GM18526 (cell line): ENCODE measurements at regions not wholly inside any gene's neighbourhood (a gene's known extent, or its start where the extent isn't known, plus 50 kb on each side); places are given as distances from the start of the nearest gene placed in this dataset.
A peak's percentile ranks its signal among the peaks of the same experiment; 100 is the strongest.

Source experiments
- POLR2A ChIP-seq: IDR thresholded peaks from 3 replicates; pipeline ENCODE4 v1.6.1; 2011; ENCODE audit not compliant: insufficient read length; ENCODE audit errors: extremely low read depth

DNA sequence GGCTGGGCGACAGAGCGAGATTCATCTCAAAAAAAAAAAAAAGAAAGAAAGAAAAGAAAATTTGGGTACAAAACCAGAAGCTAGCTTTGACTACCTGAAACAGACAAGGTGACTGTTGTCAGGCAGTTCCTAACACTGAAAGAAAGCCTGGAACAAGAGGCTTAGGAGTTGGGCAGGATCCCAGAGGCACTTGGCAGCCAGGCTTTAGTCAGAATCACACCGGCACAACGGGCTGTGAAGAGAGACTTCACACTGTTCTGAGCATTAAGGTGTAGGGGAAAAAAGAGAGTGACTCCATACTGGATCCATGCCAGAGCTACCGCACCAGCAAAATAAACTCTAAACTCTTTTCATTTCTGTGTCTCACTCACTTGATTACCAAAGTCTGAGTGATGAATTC lies 130.8 kb downstream of the ZNF467 start:
- no peak for TF ChIP-seq POLR2A

DNA sequence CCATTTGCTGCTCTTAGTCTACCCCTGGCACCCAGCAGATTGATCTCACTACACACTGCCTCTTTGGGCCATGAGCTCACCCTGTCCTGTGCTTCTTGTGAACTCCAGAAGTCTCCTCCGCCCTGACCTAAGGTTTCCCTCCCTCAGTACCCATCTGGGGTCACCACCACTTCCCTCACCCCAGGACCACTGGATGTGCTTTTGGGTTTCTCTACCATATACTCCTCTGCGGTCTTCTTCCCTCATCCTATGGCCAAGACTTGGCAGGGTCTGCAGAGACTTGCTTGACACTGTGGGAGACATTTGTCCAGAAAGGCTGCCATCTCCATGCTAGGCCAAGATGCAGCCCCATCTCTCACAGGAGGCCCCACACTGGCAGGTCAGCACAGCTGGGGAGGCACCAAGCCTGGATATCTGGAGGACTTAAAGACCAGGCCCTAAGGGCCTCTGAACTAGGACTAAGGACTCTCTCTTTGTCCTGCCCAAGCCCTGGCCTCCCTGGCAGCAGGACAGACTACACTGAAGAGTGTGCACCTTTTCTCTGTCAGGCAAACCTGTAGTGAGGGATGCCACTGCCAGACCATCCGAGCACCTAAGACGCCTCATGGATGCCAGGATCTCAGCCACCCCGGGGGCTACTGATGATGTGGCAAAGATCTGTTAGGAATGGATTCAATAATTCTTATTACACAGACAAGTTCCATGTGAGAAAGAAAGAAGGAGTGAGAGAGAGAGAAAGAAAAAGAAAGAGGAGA lies 134.6 kb downstream of the ZNF467 start:
- no peak for TF ChIP-seq POLR2A

DNA sequence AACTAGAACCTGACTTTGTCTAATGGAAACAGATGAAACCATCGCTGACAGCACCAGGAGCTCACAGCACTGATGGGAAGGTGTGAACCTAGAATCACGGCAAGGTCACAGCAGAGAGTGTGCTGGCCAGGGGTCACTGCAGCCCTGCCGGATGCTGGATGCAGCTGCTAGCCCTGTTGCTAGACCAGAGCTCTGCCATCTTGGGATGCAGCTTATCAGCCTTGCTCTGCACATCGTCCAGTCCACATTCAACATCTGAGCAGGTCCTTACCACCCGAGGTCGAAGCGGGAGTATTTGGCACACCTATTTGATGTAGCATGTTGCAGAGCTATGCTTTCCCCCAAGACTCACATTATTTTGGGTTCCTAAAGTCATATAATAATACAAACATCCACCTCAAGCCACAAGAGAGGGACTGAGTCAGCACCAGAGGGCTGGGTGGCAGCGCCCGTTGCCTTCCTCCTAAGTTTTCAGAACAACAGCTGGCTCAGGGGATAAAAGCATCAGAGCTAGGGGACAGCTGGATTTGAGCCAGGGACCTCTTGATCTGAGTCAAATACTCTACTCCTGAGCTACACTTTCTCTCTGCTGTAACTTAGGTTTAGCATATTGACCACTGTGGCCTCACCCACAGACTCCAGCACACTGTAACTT lies 135.3 kb downstream of the ZNF467 start:
- TF ChIP-seq POLR2A: no peak

DNA sequence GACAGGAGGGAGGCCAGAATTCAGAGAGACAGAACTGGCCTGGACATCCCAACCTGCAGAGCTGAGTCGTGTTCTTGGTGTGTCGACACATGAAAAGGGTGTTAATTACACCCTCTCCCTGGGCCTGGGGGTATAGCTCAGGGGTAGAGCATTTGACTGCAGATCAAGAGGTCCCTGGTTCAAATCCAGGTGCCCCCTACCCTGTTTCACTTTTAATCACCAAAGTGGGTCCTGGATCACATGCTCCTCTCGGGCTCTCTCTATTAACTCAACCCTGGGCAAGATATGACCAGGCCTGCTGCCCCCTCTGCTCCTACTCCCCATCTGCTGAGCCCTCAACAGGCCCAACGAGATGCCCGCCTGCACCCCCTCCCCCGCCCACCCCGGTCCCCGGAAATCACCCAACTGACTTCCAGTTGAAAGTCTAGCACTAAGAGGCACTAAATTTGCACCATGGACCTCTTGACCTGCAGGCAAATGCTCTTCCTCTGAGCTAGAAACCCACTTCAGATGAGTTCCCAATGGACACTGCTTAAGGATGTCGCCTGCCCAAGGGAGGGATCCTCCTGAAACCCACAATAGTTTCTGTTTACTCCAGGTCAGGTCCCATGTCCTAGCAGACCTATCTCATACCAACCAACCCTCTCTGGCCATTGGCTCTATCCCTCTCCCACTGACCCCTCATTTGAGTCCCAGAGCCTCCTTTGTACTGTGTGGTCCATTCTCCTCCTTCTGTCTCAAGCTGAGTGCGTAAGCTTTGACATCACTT lies 137.6 kb downstream of the ZNF467 start:
- no peak for TF ChIP-seq POLR2A

DNA sequence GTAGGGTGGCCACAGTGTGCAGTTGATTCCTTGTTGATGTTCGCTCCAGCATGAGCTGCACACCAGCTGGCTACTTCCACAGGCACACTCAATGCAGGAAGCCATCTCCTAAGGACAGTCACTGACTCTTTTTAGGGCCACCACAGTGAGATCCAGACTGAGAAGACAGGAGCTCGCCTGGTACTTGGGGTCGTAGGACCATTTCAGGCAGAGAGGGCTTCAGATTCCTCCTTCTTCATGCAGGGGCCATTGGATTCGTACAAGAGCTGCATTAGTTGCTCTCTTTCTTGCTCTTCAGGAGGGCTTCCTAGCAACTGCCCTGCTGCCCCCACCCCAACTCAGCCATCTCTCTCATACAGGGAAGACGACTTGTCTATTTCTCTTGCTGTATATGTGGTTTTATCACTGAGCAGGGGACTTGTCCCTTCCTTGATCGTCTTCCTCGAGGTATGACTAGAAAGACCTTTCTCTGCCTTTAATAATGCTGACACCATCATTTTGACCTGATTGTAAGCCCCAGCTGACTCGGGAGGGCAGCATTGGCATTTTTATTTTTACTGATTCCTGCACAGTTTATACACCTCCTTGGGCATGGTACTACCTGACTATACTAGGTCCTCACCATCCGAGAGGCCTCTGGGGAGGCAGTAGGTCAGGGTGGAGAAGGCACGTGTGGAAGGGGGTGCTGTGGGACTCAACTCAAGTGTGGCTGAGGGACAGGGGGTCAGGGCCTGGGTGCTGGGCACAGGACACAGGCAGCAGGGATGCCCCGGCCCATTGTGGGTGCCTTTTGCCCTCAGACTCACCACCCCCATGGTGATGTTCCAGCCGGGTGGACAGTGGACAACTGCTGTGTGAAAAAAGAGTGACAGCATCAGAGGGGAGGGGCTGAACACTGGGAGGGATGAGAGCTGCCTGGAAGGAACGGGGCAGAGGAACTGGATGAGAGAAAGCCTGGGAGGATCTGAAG lies 136.7 kb upstream of the ZNF746 start:
- TF ChIP-seq POLR2A: no peak

DNA sequence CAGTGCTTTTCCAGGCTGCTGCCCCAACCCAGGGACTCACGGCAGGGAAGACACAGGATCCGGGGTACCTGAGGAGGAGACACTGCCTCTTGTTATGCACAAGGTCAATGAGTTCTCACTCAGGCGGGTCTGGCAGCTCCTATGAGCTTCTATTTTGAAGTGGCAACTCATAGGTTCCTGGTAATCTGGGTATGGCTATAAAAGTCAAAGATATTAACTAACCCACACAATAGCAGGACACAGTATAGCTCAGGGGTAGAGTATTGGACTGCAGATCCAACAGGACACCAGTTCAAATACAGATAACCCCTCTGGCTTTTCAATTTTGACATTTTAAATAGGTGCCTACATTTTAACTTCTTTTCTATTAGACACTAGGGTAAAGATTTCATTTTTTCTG lies 130.3 kb upstream of the ZNF746 start:
- TF ChIP-seq POLR2A: no peak

DNA sequence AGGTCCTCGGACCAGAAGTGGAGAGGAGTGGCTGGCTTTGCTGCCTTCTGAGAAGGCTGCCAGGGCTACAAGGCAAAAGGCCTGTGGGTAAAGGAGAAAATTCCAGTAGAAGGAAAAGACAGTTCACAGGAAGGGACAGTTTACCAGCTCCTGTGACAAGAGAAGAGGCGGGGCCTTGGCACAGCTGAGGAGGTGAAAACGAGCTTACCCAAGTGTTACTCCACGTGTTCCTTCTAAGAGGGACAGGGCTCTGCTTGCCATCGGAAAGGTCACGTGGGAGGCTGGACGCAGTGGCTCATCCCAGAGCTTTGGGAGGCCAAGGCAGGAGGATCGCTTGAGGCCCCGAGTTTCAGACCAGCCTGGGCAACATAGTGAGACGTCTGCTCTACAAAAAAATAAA lies 129.4 kb upstream of the ZNF746 start:
- TF ChIP-seq POLR2A: no peak

DNA sequence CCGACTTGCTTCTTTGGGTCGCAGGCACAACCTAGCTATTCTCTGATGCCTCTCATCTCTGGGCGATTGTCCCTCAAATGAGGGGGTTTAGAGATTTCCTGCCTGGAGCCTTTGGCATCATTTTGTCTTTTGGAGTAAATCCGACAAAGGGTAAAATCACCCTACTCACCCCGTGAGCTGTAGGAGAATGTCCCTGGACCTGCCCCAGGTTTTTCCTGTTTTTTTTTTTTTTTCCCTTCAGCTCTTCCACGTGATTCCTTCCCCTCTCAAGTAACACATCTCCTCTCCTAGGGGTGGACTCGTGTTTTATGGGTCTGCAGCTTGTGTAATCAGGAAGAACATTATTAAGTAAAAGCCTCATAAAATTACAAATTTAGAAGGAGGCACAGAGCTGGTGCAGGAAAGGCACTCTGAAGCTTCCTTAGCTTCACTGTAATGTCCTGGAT lies 128.4 kb upstream of the ZNF746 start:
- TF ChIP-seq POLR2A: no peak

DNA sequence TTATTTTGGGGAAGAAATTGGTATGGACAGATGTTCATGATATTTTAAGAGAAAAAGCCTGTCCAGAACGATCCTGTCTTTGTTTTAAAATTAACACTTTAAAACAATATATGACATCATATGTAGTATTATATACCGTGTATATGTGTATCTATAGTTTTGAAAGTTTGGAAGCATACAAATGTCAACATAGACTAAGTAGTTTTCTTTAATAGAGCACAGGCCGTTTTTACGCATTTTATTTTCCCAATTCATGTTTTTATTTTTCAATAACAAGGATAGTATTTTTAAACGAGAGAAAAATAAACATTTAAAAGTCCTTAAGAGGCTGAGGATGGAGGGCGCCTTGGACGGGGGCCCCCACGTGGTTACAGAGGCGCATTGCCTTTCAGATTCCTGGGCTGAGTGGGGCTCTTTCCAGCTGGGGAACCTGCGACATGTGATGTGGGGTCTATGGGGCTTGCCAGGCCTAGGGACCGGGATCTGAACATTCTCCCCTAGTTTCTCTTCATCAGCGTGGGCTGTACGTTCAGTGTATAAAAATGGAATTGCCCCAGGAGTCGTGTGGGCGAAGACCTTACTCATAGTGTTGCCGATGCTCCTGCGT lies 127.8 kb upstream of the ZNF746 start:
- no peak for TF ChIP-seq POLR2A

DNA sequence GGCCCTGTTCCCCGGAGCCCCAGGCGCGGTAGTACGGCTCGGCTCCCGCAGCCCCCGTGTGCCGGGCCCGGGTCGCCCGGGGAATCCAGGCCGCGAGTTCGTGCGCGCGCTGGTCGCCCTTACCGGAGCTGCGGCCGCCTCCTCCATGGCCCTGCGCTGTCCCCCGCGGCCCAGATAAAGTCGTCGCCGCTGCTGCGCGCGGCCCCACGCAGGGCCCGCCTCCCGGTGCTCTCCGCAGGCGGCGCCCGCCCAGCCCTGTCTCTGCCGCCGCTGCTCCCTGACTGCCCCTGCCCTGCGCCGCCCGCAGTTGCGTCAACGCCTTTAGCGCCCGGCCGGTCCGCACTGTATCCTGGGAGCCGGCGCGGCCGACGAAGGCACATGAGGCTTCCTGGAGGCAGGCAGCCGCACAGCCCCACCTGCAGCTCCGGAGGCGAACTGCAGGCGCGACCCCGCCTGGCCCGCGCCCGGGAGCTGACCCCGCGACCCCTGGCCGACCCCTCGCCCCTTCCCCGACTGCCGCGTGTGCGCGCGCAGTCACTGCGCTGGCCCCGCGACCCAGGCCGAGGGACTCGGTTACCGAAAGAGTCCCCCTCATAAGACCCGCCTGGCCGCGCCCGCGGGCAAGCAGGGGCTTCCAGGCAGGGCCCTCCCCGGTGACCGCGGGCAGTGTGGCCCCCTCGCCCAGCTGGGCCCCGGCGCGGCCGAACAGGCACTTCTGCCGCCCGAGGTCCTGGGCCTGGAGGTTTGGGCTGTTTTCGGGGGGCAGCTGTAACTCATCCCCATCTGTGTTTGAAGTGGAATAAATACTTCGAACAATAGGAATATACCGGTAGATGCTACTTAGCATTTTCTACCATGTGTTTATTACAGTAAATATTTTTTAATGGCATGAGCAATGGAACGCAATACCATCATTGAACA lies 127.1 kb upstream of the ZNF746 start:
- TF ChIP-seq POLR2A: peak; percentile 72

DNA sequence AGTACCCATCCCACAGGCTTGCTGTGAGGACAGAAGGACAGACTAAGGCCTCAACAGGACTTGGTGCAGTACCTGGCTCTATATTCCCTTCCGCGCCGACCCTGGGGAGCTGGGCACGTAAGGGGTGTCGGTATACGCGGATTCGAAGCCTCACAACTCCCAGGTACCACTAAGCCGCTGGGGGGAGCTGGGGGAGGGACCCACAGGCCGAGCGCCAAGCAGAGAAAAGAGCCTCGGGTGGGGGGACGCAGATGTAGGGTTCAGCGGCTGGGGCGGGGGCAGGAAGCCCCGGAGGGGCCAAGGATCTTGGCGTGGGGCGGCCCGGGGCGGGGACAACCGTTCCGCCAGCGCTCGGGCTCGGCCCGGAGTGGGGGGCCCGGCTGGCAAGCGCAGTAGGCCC lies 126.4 kb upstream of the ZNF746 start:
- TF ChIP-seq POLR2A: no peak

DNA sequence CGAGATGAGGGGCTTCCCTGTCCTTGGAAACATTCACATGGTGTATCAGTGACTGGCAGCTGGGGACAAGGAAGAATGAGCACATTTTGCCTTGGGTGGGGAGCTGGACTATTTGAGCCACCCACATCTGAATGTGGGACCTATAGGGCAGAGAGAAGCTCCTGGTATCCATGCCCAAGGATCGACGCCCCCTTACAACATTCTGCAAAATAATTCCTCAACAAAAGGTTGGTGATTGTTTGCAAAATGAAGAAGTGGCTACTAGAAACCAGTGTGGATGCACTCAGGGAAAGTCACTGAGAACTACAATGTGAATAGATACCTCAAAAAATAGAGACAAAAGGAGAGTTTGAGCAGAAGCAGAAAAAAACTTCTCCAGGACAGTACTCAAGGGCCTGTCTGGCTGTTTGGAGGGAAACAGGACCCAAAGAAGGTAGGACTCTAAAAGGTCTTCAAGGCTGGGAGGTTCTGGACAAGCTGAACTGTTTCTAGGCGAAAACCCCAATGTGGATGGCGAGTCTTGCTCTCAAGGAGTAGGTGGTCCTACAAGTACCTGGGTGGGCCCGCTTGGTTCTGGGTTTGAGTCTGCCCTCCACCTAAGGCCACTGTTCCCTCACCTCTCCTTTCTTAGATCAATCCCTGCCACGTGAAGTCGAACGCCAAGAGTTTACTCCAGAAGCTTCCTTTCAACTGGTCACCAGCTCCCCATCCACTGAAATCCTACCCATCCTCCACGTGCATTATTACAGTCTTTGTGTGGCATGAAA lies 125.0 kb upstream of the ZNF746 start:
- TF ChIP-seq POLR2A: no peak

DNA sequence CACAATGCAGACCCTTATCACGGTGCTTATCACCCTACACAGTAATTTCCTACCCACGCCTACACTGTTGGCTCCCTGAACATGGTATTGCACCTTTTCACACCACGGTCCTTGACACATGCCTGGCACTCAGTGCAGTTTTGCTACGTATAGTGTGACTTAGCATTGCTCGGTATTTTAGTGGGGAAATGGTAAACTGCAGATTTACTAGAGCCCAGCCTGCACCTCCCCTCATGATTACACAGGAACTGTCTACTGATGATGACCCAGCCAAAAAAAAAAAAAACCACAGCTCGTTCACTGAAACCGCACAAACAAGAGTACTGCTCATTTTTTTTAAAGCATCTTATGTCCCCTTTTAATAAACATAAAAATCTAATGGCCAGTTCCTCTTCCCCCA lies 124.2 kb upstream of the ZNF746 start:
- TF ChIP-seq POLR2A: no peak
